ENCODE measurements at regions not wholly inside any gene's neighbourhood (a gene's known extent, or its start where the extent isn't known, plus 50 kb on each side); places are given as distances from the start of the nearest gene placed in this dataset.

DNA sequence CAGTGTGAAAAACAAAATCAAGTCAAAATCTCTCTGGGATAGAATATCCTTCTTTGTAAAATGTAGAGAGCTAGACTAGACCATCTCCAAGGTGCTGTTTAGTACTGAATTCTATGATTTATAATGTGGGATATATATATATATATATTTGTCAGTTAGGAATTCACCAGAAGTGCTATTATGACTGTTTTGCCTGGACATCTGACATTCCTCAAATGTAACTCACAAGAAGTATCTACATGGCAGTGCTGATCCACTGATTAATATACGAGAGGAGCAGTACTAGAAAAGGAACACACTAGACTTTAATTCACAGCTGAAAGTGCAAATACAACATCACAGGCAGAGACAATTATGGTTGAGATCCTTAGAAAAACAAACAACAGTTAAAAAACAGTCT is 208.9 kb downstream of the GBA3 start:
- DNase-seq (ENCODE audit: low read depth in 4 of 4, low spot score in 3 of 4), result no peak

- no peak for DNase-seq (ENCODE audit: low read depth in 4 of 4, low spot score in 3 of 4)
These were observed 208.1 kb downstream of the GBA3 start for GRCh38 chr4:22900876-22901275.

DNA sequence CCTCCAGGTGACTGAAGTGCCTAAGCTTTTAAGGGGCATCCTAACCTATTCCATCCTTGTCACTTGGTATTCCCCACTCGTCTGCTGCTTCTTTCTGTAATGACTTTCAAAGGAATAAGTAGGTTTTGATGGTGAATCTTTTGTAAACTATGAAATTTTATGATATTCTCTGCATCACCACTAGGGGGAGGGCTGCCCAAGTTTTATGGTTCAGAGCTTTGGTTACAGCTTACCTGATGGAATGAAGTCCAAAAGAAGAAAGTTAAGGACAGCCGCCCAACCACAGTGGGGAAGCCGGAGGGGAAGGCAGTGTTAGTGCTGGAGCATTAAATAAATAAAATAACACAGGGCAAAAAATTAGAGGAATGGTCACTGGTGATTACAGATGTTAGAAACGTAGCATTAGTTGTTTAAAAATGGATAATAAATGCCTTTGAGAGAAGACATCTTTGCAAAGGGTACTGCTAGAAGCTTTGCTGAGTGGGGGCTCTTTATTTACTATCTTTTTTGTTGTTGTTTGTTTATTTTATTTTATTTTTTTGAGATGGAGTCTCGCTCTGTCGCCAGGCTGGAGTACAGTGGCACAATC is 204.9 kb downstream of the GBA3 start:
- DNase-seq (ENCODE audit: low read depth in 4 of 4, low spot score in 3 of 4), result peak in 1 of 4 donors; percentile 6

DNA sequence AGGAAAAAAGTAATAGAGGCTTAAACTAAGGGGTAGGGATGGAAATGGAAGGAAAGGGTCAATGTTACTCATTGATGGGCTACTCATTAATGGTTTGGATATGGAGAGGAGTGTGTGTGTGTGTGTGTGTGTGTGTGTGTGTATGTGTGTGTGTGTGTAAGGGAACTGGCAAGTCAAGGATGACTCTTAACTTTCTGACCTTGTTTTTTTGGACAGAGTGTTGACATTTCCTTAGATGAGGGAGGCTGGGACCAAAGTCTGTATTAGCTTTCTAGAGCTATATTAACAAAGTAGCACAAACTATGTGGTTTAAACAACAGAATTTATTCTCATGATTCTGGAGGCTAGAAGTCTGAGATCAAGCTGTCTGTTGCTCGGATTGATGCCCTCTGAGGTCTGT is 202.7 kb downstream of the GBA3 start:
- no peak for DNase-seq (ENCODE audit: low read depth in 4 of 4, low spot score in 3 of 4)

DNA sequence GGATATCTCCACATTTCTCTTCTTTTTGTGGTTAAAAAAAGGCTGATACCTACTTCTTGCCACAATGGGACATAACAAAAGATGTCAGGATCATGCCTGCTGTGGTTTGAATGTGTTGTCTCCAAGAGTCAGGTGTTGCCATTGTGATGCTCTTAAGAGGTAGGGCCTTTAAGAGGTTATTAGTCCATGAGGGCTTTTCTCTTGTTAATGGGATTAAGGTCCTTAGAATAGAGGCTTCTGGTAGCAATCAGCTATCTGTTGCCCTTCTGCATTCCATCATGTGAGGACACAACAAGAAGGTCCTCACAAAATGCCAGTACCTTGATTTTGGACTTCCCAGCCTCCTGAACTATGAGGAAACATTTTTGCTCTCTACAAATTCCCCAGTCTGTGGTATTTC is 191.4 kb downstream of the GBA3 start:
- no peak for DNase-seq (ENCODE audit: low read depth in 4 of 4, low spot score in 3 of 4)

- DNase-seq (ENCODE audit: low read depth in 4 of 4, low spot score in 3 of 4), result peak in 3 of 4 donors; percentile 9 to 20 (median 14)
These were observed 188.7 kb downstream of the GBA3 start for GRCh38 chr4:22881411-22881810.

- DNase-seq (ENCODE audit: low read depth in 4 of 4, low spot score in 3 of 4), result no peak
These were observed 184.8 kb downstream of the GBA3 start for GRCh38 chr4:22877486-22878052.

GRCh38 chr4:22876270-22876669 is 183.5 kb downstream of the GBA3 start:
- DNase-seq (ENCODE audit: low read depth in 4 of 4, low spot score in 3 of 4), result no peak

- no peak for DNase-seq (ENCODE audit: low read depth in 4 of 4, low spot score in 3 of 4)
These were observed 183.0 kb downstream of the GBA3 start for GRCh38 chr4:22875587-22876257.

DNA sequence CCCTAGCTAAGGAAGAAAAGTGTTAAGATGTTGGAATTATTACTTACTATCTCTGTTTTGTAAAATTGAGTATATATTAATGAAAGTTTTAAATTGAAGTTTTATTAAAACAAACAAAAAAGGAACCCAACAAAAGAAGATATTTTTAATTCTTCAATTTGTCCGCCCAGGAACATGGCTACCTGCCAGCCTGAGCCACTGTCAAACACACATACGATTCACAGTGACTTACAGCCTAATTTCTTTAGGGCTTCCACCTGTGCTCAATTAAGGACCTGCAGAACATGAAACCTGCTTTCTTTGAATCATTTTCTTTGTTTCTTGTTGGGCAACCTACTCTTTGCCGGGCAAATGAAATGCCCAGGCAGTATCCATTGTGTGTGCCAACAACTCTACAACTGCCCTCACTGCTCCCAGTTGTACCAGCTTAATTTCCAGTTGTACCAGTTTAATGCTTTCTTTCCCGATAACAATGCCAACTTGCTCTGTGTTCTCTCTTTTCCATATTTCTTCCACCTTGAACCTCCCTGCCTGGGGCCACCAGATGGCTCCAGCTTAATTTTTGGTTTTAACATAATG is 181.7 kb downstream of the GBA3 start:
- DNase-seq (ENCODE audit: low read depth in 4 of 4, low spot score in 3 of 4), result no peak

- no peak for DNase-seq (ENCODE audit: low read depth in 4 of 4, low spot score in 3 of 4)
These were observed 181.2 kb downstream of the GBA3 start for GRCh38 chr4:22873899-22874298.

DNA sequence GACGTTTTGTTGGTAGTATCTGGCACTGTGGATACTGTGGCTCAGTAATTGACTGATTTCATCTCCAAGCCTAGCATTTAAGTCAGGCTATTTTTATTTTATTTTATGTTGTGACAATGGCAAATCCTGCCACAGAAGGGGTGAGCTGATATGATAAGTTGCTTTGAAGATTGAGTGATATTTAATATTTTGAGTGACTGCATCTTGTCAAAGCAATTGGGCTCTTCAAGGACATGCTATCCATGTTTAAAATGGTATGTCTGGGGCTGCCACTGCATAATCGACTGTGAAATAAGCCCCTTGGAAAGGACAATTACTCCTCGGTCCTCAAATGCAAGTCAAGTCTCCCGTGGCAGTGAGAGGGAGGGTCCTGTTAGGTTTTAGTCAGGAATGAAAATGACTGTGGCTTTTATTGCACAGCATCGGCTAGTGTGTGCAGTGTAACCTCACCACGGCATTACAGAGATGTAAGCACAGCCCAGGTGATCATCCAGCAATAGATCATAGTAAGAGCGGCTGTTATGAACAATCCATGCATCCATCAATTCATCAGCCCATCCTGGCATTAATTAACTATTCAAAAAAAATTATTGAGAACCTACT is 178.2 kb downstream of the GBA3 start:
- no peak for DNase-seq (ENCODE audit: low read depth in 4 of 4, low spot score in 3 of 4)

DNA sequence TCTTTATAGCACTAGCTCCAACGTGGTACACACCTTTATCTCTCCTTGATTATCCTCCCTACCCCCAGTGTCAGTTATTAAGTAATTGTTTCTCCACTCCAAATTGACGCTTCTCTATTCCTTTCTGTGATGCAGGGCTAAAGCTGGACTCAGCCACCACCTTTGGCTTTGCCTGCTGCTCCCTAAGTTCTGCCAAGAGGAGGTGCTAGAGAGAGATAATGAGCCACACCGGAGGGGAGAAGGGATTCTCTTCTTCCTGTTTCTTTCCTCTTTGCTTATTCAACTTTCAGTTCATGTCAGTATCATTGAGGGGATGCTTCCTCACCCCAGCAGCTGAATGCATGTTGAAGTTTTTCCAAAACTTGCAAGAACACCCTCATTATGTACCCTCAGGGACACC is 176.5 kb downstream of the GBA3 start:
- DNase-seq (ENCODE audit: low read depth in 4 of 4, low spot score in 3 of 4), result no peak
